ENCODE measurements at regions not wholly inside any gene's neighbourhood (a gene's known extent, or its start where the extent isn't known, plus 50 kb on each side); places are given as distances from the start of the nearest gene placed in this dataset.

GRCh38 chr18:73711256-73711655 is 436.4 kb downstream of the FBXO15 start:
- 64 to 71% (median 69%) methylated on average over 2 of the region's 2 CpGs for WGBS, 3 donors
- ATAC-seq (no peak), DNase-seq (no peak)
- Histone ChIP-seq H3K9me3 (no peaks in the 10 kb centered on the region), H3K27me3 (ENCODE audit: insufficient read depth in 3 of 3, low read length in 2 of 3) (no peaks in the 10 kb centered on the region), H3K36me3 (ENCODE audit: insufficient read depth in 1 of 2, low read depth in 1 of 2) (no peaks in the 10 kb centered on the region), H3K4me1 (no peaks in the 10 kb centered on the region), H3K4me3 (no peak overlapping the region), H3K27ac (no peak overlapping the region)
- TF ChIP-seq, protein P1, sequence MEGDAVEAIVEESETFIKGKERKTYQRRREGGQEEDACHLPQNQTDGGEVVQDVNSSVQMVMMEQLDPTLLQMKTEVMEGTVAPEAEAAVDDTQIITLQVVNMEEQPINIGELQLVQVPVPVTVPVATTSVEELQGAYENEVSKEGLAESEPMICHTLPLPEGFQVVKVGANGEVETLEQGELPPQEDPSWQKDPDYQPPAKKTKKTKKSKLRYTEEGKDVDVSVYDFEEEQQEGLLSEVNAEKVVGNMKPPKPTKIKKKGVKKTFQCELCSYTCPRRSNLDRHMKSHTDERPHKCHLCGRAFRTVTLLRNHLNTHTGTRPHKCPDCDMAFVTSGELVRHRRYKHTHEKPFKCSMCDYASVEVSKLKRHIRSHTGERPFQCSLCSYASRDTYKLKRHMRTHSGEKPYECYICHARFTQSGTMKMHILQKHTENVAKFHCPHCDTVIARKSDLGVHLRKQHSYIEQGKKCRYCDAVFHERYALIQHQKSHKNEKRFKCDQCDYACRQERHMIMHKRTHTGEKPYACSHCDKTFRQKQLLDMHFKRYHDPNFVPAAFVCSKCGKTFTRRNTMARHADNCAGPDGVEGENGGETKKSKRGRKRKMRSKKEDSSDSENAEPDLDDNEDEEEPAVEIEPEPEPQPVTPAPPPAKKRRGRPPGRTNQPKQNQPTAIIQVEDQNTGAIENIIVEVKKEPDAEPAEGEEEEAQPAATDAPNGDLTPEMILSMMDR (IDR thresholded peaks at IDR 0.05), result no peak
- intact Hi-C loops (cut with DNase I), result no loop called here

DNA sequence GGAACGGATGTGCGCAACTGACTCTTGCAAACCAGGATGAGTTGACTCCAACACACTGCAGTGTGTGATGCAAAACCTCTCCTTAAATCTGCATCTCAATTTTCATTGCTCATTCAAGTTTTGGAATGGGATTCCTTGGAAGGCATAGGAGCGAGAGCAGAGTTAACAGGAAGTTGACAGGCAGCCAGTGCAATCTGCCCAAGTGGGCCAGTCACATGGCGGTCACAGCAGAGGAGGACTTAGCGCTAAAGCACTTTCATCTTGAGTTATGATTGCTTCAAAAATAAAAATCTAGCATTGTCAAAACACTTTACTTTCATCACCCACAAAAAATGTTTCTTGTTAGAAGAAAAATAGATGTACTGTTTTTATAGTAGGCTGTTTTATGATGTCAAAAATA is 439.0 kb downstream of the FBXO15 start:
- DNase-seq (no peak), ATAC-seq (no peak)
- WGBS, 3 donors, result 84 to 88% (median 85%) methylated on average over 5 of the region's 5 CpGs
- H3K4me1 ChIP-seq, result no peaks in the 10 kb centered on the region
- no peaks in the 10 kb centered on the region for H3K36me3 ChIP-seq (ENCODE audit: insufficient read depth in 1 of 2, low read depth in 1 of 2)
- TF ChIP-seq, protein P1 (IDR thresholded peaks at IDR 0.05), result no peak
- H3K27me3 ChIP-seq (ENCODE audit: insufficient read depth in 3 of 3, low read length in 2 of 3), result no peaks in the 10 kb centered on the region
- no peak overlapping the region for H3K4me3 ChIP-seq
- H3K27ac ChIP-seq, result no peak overlapping the region
- intact Hi-C loops (cut with DNase I), result no loop called here
- no peaks in the 10 kb centered on the region for H3K9me3 ChIP-seq

DNA sequence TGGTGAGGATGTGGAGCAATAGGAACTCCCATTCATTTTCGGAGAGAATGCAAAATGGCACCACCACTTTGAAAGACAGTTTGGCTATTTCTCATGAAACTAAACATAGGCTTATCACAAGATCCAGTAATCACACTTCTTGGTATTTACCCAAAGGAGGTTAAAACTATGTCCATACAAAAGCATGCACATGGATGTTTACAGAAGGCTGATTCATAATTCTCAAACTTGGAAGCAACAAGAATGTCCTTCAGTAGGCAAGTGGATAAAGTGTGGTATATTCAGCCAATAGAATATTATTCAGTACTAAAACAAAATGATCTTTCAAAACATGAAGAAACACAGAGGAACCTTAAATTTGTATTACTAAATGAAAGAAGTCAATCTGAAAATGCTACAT is 440.6 kb downstream of the FBXO15 start:
- TF ChIP-seq, protein P1 (IDR thresholded peaks at IDR 0.05), result no peak
- Histone ChIP-seq H3K27ac (no peak overlapping the region), H3K4me3 (no peak overlapping the region), H3K9me3 (no peaks in the 10 kb centered on the region), H3K27me3 (ENCODE audit: insufficient read depth in 3 of 3, low read length in 2 of 3) (no peaks in the 10 kb centered on the region), H3K4me1 (no peaks in the 10 kb centered on the region), H3K36me3 (ENCODE audit: insufficient read depth in 1 of 2, low read depth in 1 of 2) (no peaks in the 10 kb centered on the region)
- ATAC-seq (no peak), DNase-seq (no peak)
- intact Hi-C loops (cut with DNase I), result no loop called here
- WGBS, 3 donors, result 93 to 98% (median 94%) methylated on average over 1 of the region's 1 CpG

DNA sequence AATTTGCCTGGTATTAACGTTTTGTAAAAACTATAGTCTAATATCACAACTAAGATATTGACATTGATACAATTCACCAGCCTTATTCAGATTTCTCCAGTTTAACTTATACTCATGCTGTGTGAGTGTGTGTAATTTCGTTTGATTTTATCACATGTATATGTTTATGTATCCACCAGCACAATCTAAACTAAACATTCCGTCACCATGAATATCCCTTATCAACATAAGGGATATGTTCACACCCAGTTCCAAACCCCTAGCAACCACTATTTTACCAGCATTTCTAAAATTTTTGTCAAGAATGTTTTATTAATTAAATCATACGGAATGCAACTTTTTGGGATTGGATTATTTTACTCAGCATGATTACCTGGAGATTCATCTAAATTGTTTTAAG is 450.3 kb downstream of the FBXO15 start:
- TF ChIP-seq, protein P1 (IDR thresholded peaks at IDR 0.05), result no peak
- Histone ChIP-seq H3K27ac (no peak overlapping the region), H3K9me3 (no peaks in the 10 kb centered on the region), H3K36me3 (ENCODE audit: insufficient read depth in 1 of 2, low read depth in 1 of 2) (no peaks in the 10 kb centered on the region), H3K27me3 (ENCODE audit: insufficient read depth in 3 of 3, low read length in 2 of 3) (no peaks in the 10 kb centered on the region), H3K4me1 (no peaks in the 10 kb centered on the region), H3K4me3 (no peak overlapping the region)
- ATAC-seq (no peak), DNase-seq (no peak)
- intact Hi-C loops (cut with DNase I), result no loop called here
- WGBS, 3 donors, result 76 to 82% (median 77%) methylated on average over 4 of the region's 4 CpGs

DNA sequence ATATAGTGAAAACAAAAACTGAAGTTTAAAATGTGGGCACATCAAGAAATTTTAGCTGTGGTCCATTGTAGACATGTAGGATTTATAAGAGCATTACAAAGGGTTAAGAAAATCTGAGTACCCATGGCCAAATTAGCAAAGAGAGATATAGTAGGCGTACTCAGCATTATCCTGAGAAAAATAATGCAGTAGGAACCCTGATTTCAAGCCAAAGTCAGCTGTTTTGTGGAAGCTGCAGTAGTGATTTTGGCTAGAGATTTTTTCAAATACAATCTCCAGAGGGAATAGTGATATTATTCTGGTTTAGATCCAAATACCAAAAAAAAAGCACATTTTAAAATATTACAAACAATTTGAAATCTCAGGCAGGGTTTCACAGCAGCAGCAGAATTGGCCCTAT is 450.9 kb downstream of the FBXO15 start:
- no peaks in the 10 kb centered on the region for H3K27me3 ChIP-seq (ENCODE audit: insufficient read depth in 3 of 3, low read length in 2 of 3)
- no peak overlapping the region for H3K4me3 ChIP-seq
- H3K4me1 ChIP-seq, result no peaks in the 10 kb centered on the region
- WGBS, 3 donors, result 25 to 33% (median 27%) methylated on average over 1 of the region's 1 CpG
- H3K36me3 ChIP-seq (ENCODE audit: insufficient read depth in 1 of 2, low read depth in 1 of 2), result no peaks in the 10 kb centered on the region
- H3K27ac ChIP-seq, result no peak overlapping the region
- no peaks in the 10 kb centered on the region for H3K9me3 ChIP-seq
- ATAC-seq (no peak), DNase-seq (no peak)
- TF ChIP-seq, protein P1 (IDR thresholded peaks at IDR 0.05), result no peak
- intact Hi-C loops (cut with DNase I), result no loop called here
